OCI-LY3 (cell line): ENCODE measurements at regions not wholly inside any gene's neighbourhood (a gene's known extent, or its start where the extent isn't known, plus 50 kb on each side); places are given as distances from the start of the nearest gene placed in this dataset.
A peak's percentile ranks its signal among the peaks of the same experiment; 100 is the strongest.

ENCODE experiments used
- H2AFZ ChIP-seq: fragments of 200-600, 300-600 bp; shearing (Covaris generic); 2 replicates; pipeline ENCODE4 v1.6.0; 2014; ENCODE audit warnings: antibody characterized with exemption, low read depth, low read length
- H3K27ac ChIP-seq: fragments of 200-600, 300-600 bp; sonication (generic); 2 replicates; pipeline ENCODE4 v1.5.1; 2014; ENCODE audit warnings: mild to moderate bottlenecking, low read length, moderate library complexity, mixed read lengths
- H3K27me3 ChIP-seq: fragments of 200-600, 300-600 bp; sonication (generic); 2 replicates; pipeline ENCODE4 v1.6.1; 2014; ENCODE audit warnings: low read depth, low read length, mixed read lengths
- H3K36me3 ChIP-seq: fragments of 200-600, 300-600 bp; sonication (generic); replicated peaks from 2 replicates; pipeline ENCODE3; 2014; ENCODE audit warnings: low read depth, low read length, mixed read lengths
- H3K4me1 ChIP-seq: fragments of 300-600, 200-600 bp; sonication (generic); 2 replicates; pipeline ENCODE4 v1.6.1; 2014; ENCODE audit warnings: low read length, mixed read lengths
- H3K4me2 ChIP-seq: fragments of 200-600, 300-600 bp; sonication (generic); 2 replicates; pipeline ENCODE4 v1.6.1; 2014; ENCODE audit warnings: low read length, mixed read lengths
- H3K4me3 ChIP-seq: fragments of 300-600, 200-600 bp; sonication (generic); 2 replicates; pipeline ENCODE4 v1.5.1; 2014; ENCODE audit warnings: antibody characterized with exemption, mild to moderate bottlenecking, low read length, moderate library complexity
- H3K79me2 ChIP-seq: fragments of 300-600, 200-600 bp; shearing (Covaris generic); 2 replicates; pipeline ENCODE4 v1.6.1; 2014; ENCODE audit warnings: mild to moderate bottlenecking, low read length, mixed read lengths
- H3K9ac ChIP-seq: fragments of 300-600, 200-600 bp; shearing (Covaris generic); 2 replicates; pipeline ENCODE4 v1.6.0; 2014; ENCODE audit warnings: mild to moderate bottlenecking, low read length, moderate library complexity
- H3K9me3 ChIP-seq: fragments of 200-600, 300-600 bp; shearing (Covaris generic); 2 replicates; pipeline ENCODE4 v1.6.1; 2014; ENCODE audit warnings: low read length, mixed read lengths; ENCODE audit not compliant: insufficient read depth
- H4K20me1 ChIP-seq: fragments of 200-600, 300-600 bp; sonication (generic); 2 replicates; pipeline ENCODE4 v1.6.1; 2016; ENCODE audit warnings: low read length, mixed read lengths; ENCODE audit not compliant: insufficient read depth
- CTCF ChIP-seq: fragments of 200-600, 300-600 bp; sonication (generic); IDR thresholded peaks from 2 replicates; pipeline ENCODE4 v1.5.1; 2014; ENCODE audit warnings: antibody characterized with exemption, low read length, low read depth
- EZH2phosphoT487 ChIP-seq: fragments of 200-600 bp; shearing (Covaris generic); IDR thresholded peaks from 2 replicates; pipeline ENCODE4 v1.6.1; 2018; ENCODE audit warnings: antibody characterized with exemption, mixed run types, low read depth

GRCh38 chr15:101578443-101578894 is 73.7 kb downstream of the TM2D3 start:
- no peak overlapping the region for H3K4me3 ChIP-seq
- H3K4me2 ChIP-seq: no peak overlapping the region
- H3K79me2 ChIP-seq: no peaks in the 10 kb centered on the region
- no peak overlapping the region for H3K27ac ChIP-seq
- no peak overlapping the region for H3K9ac ChIP-seq
- H3K36me3 ChIP-seq: no peaks in the 10 kb centered on the region
- no peak overlapping the region for H2AFZ ChIP-seq
- peak; percentile 13; the same call in 1 of the 2 replicates for TF ChIP-seq CTCF
- TF ChIP-seq EZH2phosphoT487: no peak
- peaks cover 20% of the 10 kb centered on the region for H3K27me3 ChIP-seq
- H4K20me1 ChIP-seq: no peaks in the 10 kb centered on the region
- H3K4me1 ChIP-seq: no peaks in the 10 kb centered on the region
- H3K9me3 ChIP-seq: no peaks in the 10 kb centered on the region

- no peaks in the 10 kb centered on the region for H3K9me3 ChIP-seq
- H3K27ac ChIP-seq: no peak overlapping the region
- H4K20me1 ChIP-seq: no peaks in the 10 kb centered on the region
- H3K4me1 ChIP-seq: no peaks in the 10 kb centered on the region
- TF ChIP-seq EZH2phosphoT487 (no peak), CTCF (no peak)
- H3K4me3 ChIP-seq: no peak overlapping the region
- H3K9ac ChIP-seq: no peak overlapping the region
- no peaks in the 10 kb centered on the region for H3K36me3 ChIP-seq
- no peaks in the 10 kb centered on the region for H3K79me2 ChIP-seq
- peaks cover 12% of the 10 kb centered on the region for H3K27me3 ChIP-seq
- no peak overlapping the region for H2AFZ ChIP-seq
- H3K4me2 ChIP-seq: no peak overlapping the region
Observed at GRCh38 chr15:101573951-101574350, 78.2 kb downstream of the TM2D3 start.

GRCh38 chr15:101570241-101570640 is 80.7 kb upstream of the PCSK6 start:
- H2AFZ ChIP-seq: no peak overlapping the region
- no peak overlapping the region for H3K9ac ChIP-seq
- peaks cover 21% of the 10 kb centered on the region for H3K27me3 ChIP-seq
- no peaks in the 10 kb centered on the region for H3K9me3 ChIP-seq
- TF ChIP-seq EZH2phosphoT487: no peak
- no peak for TF ChIP-seq CTCF
- H3K4me1 ChIP-seq: no peaks in the 10 kb centered on the region
- H3K36me3 ChIP-seq: no peaks in the 10 kb centered on the region
- H3K4me2 ChIP-seq: no peak overlapping the region
- H3K4me3 ChIP-seq: no peak overlapping the region
- no peaks in the 10 kb centered on the region for H3K79me2 ChIP-seq
- H3K27ac ChIP-seq: no peak overlapping the region
- H4K20me1 ChIP-seq: no peaks in the 10 kb centered on the region

GRCh38 chr15:101568821-101569555 is 79.5 kb upstream of the PCSK6 start:
- Histone ChIP-seq H3K4me3 (no peak overlapping the region), H3K4me2 (no peak overlapping the region), H3K79me2 (no peaks in the 10 kb centered on the region), H3K27me3 (peaks cover 18% of the 10 kb centered on the region), H2AFZ (no peak overlapping the region), H3K36me3 (no peaks in the 10 kb centered on the region), H4K20me1 (no peaks in the 10 kb centered on the region), H3K9me3 (no peaks in the 10 kb centered on the region), H3K9ac (no peak overlapping the region), H3K27ac (no peak overlapping the region), H3K4me1 (no peaks in the 10 kb centered on the region)
- TF ChIP-seq EZH2phosphoT487 (no peak), CTCF (no peak)
